Right ventricle myocardium superior (tissue), 1 donor: ENCODE measurements at regions not wholly inside any gene's neighbourhood (a gene's known extent, or its start where the extent isn't known, plus 50 kb on each side); places are given as distances from the start of the nearest gene placed in this dataset.
A peak's percentile ranks its signal among the peaks of the same experiment; 100 is the strongest.

Source experiments
- ATAC-seq: fragments of 200-7000 bp; cut with Tn5 transposase; one replicate; pipeline ENCODE4 v1.9.1; 2020; ENCODE audit warnings: mild to moderate bottlenecking; ENCODE audit not compliant: poor library complexity
- DNase-seq: peaks from one replicate; pipeline ENCODE4 v3.0.0-alpha.2; 2020
- intact Hi-C: fragments of 100-400 bp; cut with DNase I; formaldehyde crosslinking; loops from one replicate; pipeline ENCODE4 v1.11.2; 2022
- donor health status: DM: no; HTN: yes; CAD: no; lungs with severe emphysema.

- DNase-seq (no peak), ATAC-seq (no peak)
- intact Hi-C loops = no loop called here
Observed at GRCh38 chr4:14857981-14858380, 144.3 kb upstream of the CPEB2 start.

- peak; percentile 53 for ATAC-seq
- DNase-seq = peak; percentile 43
- intact Hi-C loops = no loop called here
Observed at GRCh38 chr4:14862891-14863290, 139.4 kb upstream of the CPEB2 start.

- DNase-seq (no peak), ATAC-seq (no peak)
- intact Hi-C loops = no loop called here
Observed at GRCh38 chr4:14863418-14864364, 138.6 kb upstream of the CPEB2 start.

GRCh38 chr4:14864365-14865030 is 137.8 kb upstream of the CPEB2 start:
- intact Hi-C loops = no loop called here
- DNase-seq = no peak
- peak; percentile 68 for ATAC-seq

GRCh38 chr4:14865031-14865366 is 137.3 kb upstream of the CPEB2 start:
- intact Hi-C loops = no loop called here

GRCh38 chr4:14865804-14866203 is 136.5 kb upstream of the CPEB2 start:
- no peak for DNase-seq
- no peak for ATAC-seq
- intact Hi-C loops = no loop called here

More at GRCh38 chr4:14865031-14865366, 137.3 kb upstream of the CPEB2 start:
- ATAC-seq = no peak
- no peak for DNase-seq

- ATAC-seq = peak; percentile 42
- no peak for DNase-seq
- intact Hi-C loops = no loop called here
Observed at GRCh38 chr4:14867847-14868246, 134.4 kb upstream of the CPEB2 start.

- intact Hi-C loops = no loop called here
Observed at GRCh38 chr4:14868426-14869395, 133.6 kb upstream of the CPEB2 start.

GRCh38 chr4:14871676-14872430 is 130.4 kb upstream of the CPEB2 start:
- no peak for DNase-seq
- intact Hi-C loops = no loop called here
- ATAC-seq = no peak

More at GRCh38 chr4:14868426-14869395, 133.6 kb upstream of the CPEB2 start:
- ATAC-seq (no peak), DNase-seq (no peak)

GRCh38 chr4:14874990-14875389 is 127.3 kb upstream of the CPEB2 start:
- DNase-seq (no peak), ATAC-seq (no peak)
- intact Hi-C loops = no loop called here

- intact Hi-C loops = no loop called here
- no peak for DNase-seq
Observed at GRCh38 chr4:14877246-14878225, 124.7 kb upstream of the CPEB2 start.

GRCh38 chr4:14878681-14879080 is 123.6 kb upstream of the CPEB2 start:
- no peak for ATAC-seq
- intact Hi-C loops = no loop called here
- no peak for DNase-seq

More at GRCh38 chr4:14877246-14878225, 124.7 kb upstream of the CPEB2 start:
- peak; percentile 82 for ATAC-seq

GRCh38 chr4:14879683-14880082 is 122.6 kb upstream of the CPEB2 start:
- intact Hi-C loops = no loop called here
- no peak for DNase-seq
- ATAC-seq = no peak

- DNase-seq (no peak), ATAC-seq (no peak)
- intact Hi-C loops = no loop called here
Observed at GRCh38 chr4:14880805-14881204, 121.5 kb upstream of the CPEB2 start.

GRCh38 chr4:14883166-14883565 is 119.1 kb upstream of the CPEB2 start:
- intact Hi-C loops = no loop called here
- no peak for ATAC-seq
- DNase-seq = no peak

GRCh38 chr4:14883661-14884060 is 118.6 kb upstream of the CPEB2 start:
- ATAC-seq (no peak), DNase-seq (no peak)
- intact Hi-C loops = no loop called here

GRCh38 chr4:14887842-14888433 is 114.3 kb upstream of the CPEB2 start:
- no peak for DNase-seq
- no peak for ATAC-seq
- intact Hi-C loops = no loop called here
